ENCODE measurements at regions not wholly inside any gene's neighbourhood (a gene's known extent, or its start where the extent isn't known, plus 50 kb on each side); places are given as distances from the start of the nearest gene placed in this dataset.

- no peaks in the 10 kb centered on the region for H3K9me3 ChIP-seq (ENCODE audit: insufficient read depth, low read depth, low read length)
- H3K4me2 ChIP-seq (ENCODE audit: low read length): no peak overlapping the region
- no peak overlapping the region for H3K9ac ChIP-seq (ENCODE audit: low read length)
- no peaks in the 10 kb centered on the region for H3K4me1 ChIP-seq (ENCODE audit: control insufficient read depth in 1 of 2, insufficient read depth in 2 of 2, low read length in 2 of 2)
- H2AFZ ChIP-seq (ENCODE audit: insufficient read depth, low read length, poor library complexity): no peak overlapping the region
- H3K27me3 ChIP-seq (ENCODE audit: insufficient read depth, low read length): no peaks in the 10 kb centered on the region
- no peak overlapping the region for H3K27ac ChIP-seq (ENCODE audit: low read depth, low read length)
- H4K12ac ChIP-seq (ENCODE audit: low read depth, low read length): no peak overlapping the region
- H3K4ac ChIP-seq (ENCODE audit: low read depth, low read length): no peak overlapping the region
- WGBS (ENCODE audit: extremely low coverage, insufficient coverage, insufficient read length): no CpG with 5 or more reads among the region's 4 CpGs
- no peak overlapping the region for H3K14ac ChIP-seq (ENCODE audit: low read length)
- H4K91ac ChIP-seq (ENCODE audit: low read depth, low read length): no peak overlapping the region
- no peaks in the 10 kb centered on the region for H3K79me2 ChIP-seq (ENCODE audit: control insufficient read depth, insufficient read depth, low read length, poor library complexity)
- H3K79me1 ChIP-seq (ENCODE audit: low read length): no peaks in the 10 kb centered on the region
- H3K36me3 ChIP-seq (ENCODE audit: control insufficient read depth in 1 of 2, insufficient read depth in 2 of 2, low read length in 2 of 2): no peaks in the 10 kb centered on the region
- H2BK5ac ChIP-seq (ENCODE audit: low read depth, low read length, poor library complexity): no peak overlapping the region
- no peak for DNase-seq
- H3K18ac ChIP-seq (ENCODE audit: low read length): no peak overlapping the region
- H3K23ac ChIP-seq (ENCODE audit: low read length): no peak overlapping the region
- H2BK12ac ChIP-seq (ENCODE audit: low read length): no peak overlapping the region
- no peak overlapping the region for H4K8ac ChIP-seq (ENCODE audit: low read depth, low read length)
- H3K4me3 ChIP-seq (ENCODE audit: low read depth, low read length): no peak overlapping the region
- no peak overlapping the region for H2AK5ac ChIP-seq (ENCODE audit: low read length)
- peak overlapping the region; percentile 13 for H2BK120ac ChIP-seq (ENCODE audit: insufficient read depth, low read length, poor library complexity)
These were observed 469.1 kb downstream of the CBLN2 start for GRCh38 chr18:72075040-72075439.

- Histone ChIP-seq H3K79me2 (ENCODE audit: control insufficient read depth, insufficient read depth, low read length, poor library complexity) (no peaks in the 10 kb centered on the region), H3K18ac (ENCODE audit: low read length) (no peak overlapping the region), H3K14ac (ENCODE audit: low read length) (no peak overlapping the region), H4K91ac (ENCODE audit: low read depth, low read length) (no peak overlapping the region), H2AFZ (ENCODE audit: insufficient read depth, low read length, poor library complexity) (no peak overlapping the region), H3K4ac (ENCODE audit: low read depth, low read length) (no peak overlapping the region), H4K8ac (ENCODE audit: low read depth, low read length) (no peak overlapping the region), H3K4me3 (ENCODE audit: low read depth, low read length) (no peak overlapping the region), H3K4me2 (ENCODE audit: low read length) (no peak overlapping the region), H2BK12ac (ENCODE audit: low read length) (no peak overlapping the region), H3K23ac (ENCODE audit: low read length) (no peak overlapping the region), H3K79me1 (ENCODE audit: low read length) (no peaks in the 10 kb centered on the region), H3K9ac (ENCODE audit: low read length) (no peak overlapping the region), H4K12ac (ENCODE audit: low read depth, low read length) (no peak overlapping the region), H3K4me1 (ENCODE audit: control insufficient read depth in 1 of 2, insufficient read depth in 2 of 2, low read length in 2 of 2) (no peaks in the 10 kb centered on the region), H2BK5ac (ENCODE audit: low read depth, low read length, poor library complexity) (no peak overlapping the region), H2BK120ac (ENCODE audit: insufficient read depth, low read length, poor library complexity) (no peak overlapping the region), H3K36me3 (ENCODE audit: control insufficient read depth in 1 of 2, insufficient read depth in 2 of 2, low read length in 2 of 2) (no peaks in the 10 kb centered on the region), H3K27ac (ENCODE audit: low read depth, low read length) (no peak overlapping the region), H2AK5ac (ENCODE audit: low read length) (no peak overlapping the region), H3K9me3 (ENCODE audit: insufficient read depth, low read depth, low read length) (no peaks in the 10 kb centered on the region), H3K27me3 (ENCODE audit: insufficient read depth, low read length) (no peaks in the 10 kb centered on the region)
- WGBS (ENCODE audit: extremely low coverage, insufficient coverage, insufficient read length): no CpG with 5 or more reads among the region's 7 CpGs
- DNase-seq: no peak
These were observed 481.1 kb downstream of the CBLN2 start for GRCh38 chr18:72063001-72063400.

GRCh38 chr18:72058851-72059250 lies 485.3 kb downstream of the CBLN2 start:
- no peak overlapping the region for H4K91ac ChIP-seq (ENCODE audit: low read depth, low read length)
- no peaks in the 10 kb centered on the region for H3K9me3 ChIP-seq (ENCODE audit: insufficient read depth, low read depth, low read length)
- no peak overlapping the region for H2BK120ac ChIP-seq (ENCODE audit: insufficient read depth, low read length, poor library complexity)
- no peaks in the 10 kb centered on the region for H3K79me2 ChIP-seq (ENCODE audit: control insufficient read depth, insufficient read depth, low read length, poor library complexity)
- H2BK12ac ChIP-seq (ENCODE audit: low read length): no peak overlapping the region
- H3K9ac ChIP-seq (ENCODE audit: low read length): no peak overlapping the region
- no peak overlapping the region for H4K8ac ChIP-seq (ENCODE audit: low read depth, low read length)
- no peak overlapping the region for H3K4me2 ChIP-seq (ENCODE audit: low read length)
- H3K14ac ChIP-seq (ENCODE audit: low read length): no peak overlapping the region
- no peak overlapping the region for H3K4me3 ChIP-seq (ENCODE audit: low read depth, low read length)
- no peak for DNase-seq
- H2AK5ac ChIP-seq (ENCODE audit: low read length): no peak overlapping the region
- no peaks in the 10 kb centered on the region for H3K27me3 ChIP-seq (ENCODE audit: insufficient read depth, low read length)
- no peak overlapping the region for H3K4ac ChIP-seq (ENCODE audit: low read depth, low read length)
- H4K12ac ChIP-seq (ENCODE audit: low read depth, low read length): no peak overlapping the region
- no CpG with 5 or more reads among the region's 7 CpGs for WGBS (ENCODE audit: extremely low coverage, insufficient coverage, insufficient read length)
- H3K4me1 ChIP-seq (ENCODE audit: control insufficient read depth in 1 of 2, insufficient read depth in 2 of 2, low read length in 2 of 2): no peaks in the 10 kb centered on the region
- no peaks in the 10 kb centered on the region for H3K36me3 ChIP-seq (ENCODE audit: control insufficient read depth in 1 of 2, insufficient read depth in 2 of 2, low read length in 2 of 2)
- no peak overlapping the region for H3K27ac ChIP-seq (ENCODE audit: low read depth, low read length)
- no peak overlapping the region for H2AFZ ChIP-seq (ENCODE audit: insufficient read depth, low read length, poor library complexity)
- no peak overlapping the region for H3K18ac ChIP-seq (ENCODE audit: low read length)
- H2BK5ac ChIP-seq (ENCODE audit: low read depth, low read length, poor library complexity): no peak overlapping the region
- H3K79me1 ChIP-seq (ENCODE audit: low read length): no peaks in the 10 kb centered on the region
- H3K23ac ChIP-seq (ENCODE audit: low read length): no peak overlapping the region

GRCh38 chr18:72056171-72056570 lies 488.0 kb downstream of the CBLN2 start:
- Histone ChIP-seq H3K4me1 (ENCODE audit: control insufficient read depth in 1 of 2, insufficient read depth in 2 of 2, low read length in 2 of 2) (no peaks in the 10 kb centered on the region), H3K4ac (ENCODE audit: low read depth, low read length) (no peak overlapping the region), H2AFZ (ENCODE audit: insufficient read depth, low read length, poor library complexity) (no peak overlapping the region), H2BK5ac (ENCODE audit: low read depth, low read length, poor library complexity) (no peak overlapping the region), H2AK5ac (ENCODE audit: low read length) (no peak overlapping the region), H2BK120ac (ENCODE audit: insufficient read depth, low read length, poor library complexity) (no peak overlapping the region), H4K91ac (ENCODE audit: low read depth, low read length) (no peak overlapping the region), H3K14ac (ENCODE audit: low read length) (no peak overlapping the region), H4K12ac (ENCODE audit: low read depth, low read length) (no peak overlapping the region), H3K36me3 (ENCODE audit: control insufficient read depth in 1 of 2, insufficient read depth in 2 of 2, low read length in 2 of 2) (no peaks in the 10 kb centered on the region), H2BK12ac (ENCODE audit: low read length) (no peak overlapping the region), H3K27ac (ENCODE audit: low read depth, low read length) (no peak overlapping the region), H3K9me3 (ENCODE audit: insufficient read depth, low read depth, low read length) (no peaks in the 10 kb centered on the region), H3K79me2 (ENCODE audit: control insufficient read depth, insufficient read depth, low read length, poor library complexity) (no peaks in the 10 kb centered on the region), H3K27me3 (ENCODE audit: insufficient read depth, low read length) (no peaks in the 10 kb centered on the region), H3K4me2 (ENCODE audit: low read length) (no peak overlapping the region), H3K9ac (ENCODE audit: low read length) (no peak overlapping the region), H3K18ac (ENCODE audit: low read length) (no peak overlapping the region), H3K79me1 (ENCODE audit: low read length) (no peaks in the 10 kb centered on the region), H3K23ac (ENCODE audit: low read length) (no peak overlapping the region), H4K8ac (ENCODE audit: low read depth, low read length) (no peak overlapping the region), H3K4me3 (ENCODE audit: low read depth, low read length) (no peak overlapping the region)
- no peak for DNase-seq
